G401 (cell line): ENCODE measurements at regions not wholly inside any gene's neighbourhood (a gene's known extent, or its start where the extent isn't known, plus 50 kb on each side); places are given as distances from the start of the nearest gene placed in this dataset.

Experiments
- DNase-seq: peaks from one replicate; pipeline ENCODE4 v3.0.0-alpha.2; 2015; ENCODE audit warnings: low spot score
- in situ Hi-C: cut with HindIII; loops from 2 replicates; pipeline ENCODE4 v1.10.0; 2016; ENCODE audit warnings: low sequenced_read_pairs, mixed read lengths

- in situ Hi-C loops = no loop called here
- DNase-seq = peak; percentile 93
Measured at GRCh38 chr6:110558575-110558974, 82.2 kb upstream of the SLC22A16 start.

GRCh38 chr6:110557199-110557598 lies 80.8 kb upstream of the SLC22A16 start:
- DNase-seq = no peak
- in situ Hi-C loops = no loop called here

- in situ Hi-C loops = no loop called here
- DNase-seq = no peak
Measured at GRCh38 chr6:110556317-110557110, 80.1 kb upstream of the SLC22A16 start.

- no peak for DNase-seq
- in situ Hi-C loops = no loop called here
Measured at GRCh38 chr6:110554966-110555460, 78.6 kb upstream of the SLC22A16 start.

- in situ Hi-C loops = no loop called here
- DNase-seq = no peak
Measured at GRCh38 chr6:110554441-110554840, 78.0 kb upstream of the SLC22A16 start.

- in situ Hi-C loops = no loop called here
- DNase-seq = no peak
Measured at GRCh38 chr6:110552901-110553641, 76.7 kb upstream of the SLC22A16 start.

- DNase-seq = no peak
- in situ Hi-C loops = no loop called here
Measured at GRCh38 chr6:110552076-110552475, 75.7 kb upstream of the SLC22A16 start.

GRCh38 chr6:110551088-110551487 lies 74.7 kb upstream of the SLC22A16 start:
- in situ Hi-C loops = no loop called here
- DNase-seq = no peak

- in situ Hi-C loops = no loop called here
Measured at GRCh38 chr6:110550353-110550752, 73.9 kb upstream of the SLC22A16 start.

GRCh38 chr6:110549277-110549676 lies 72.9 kb upstream of the SLC22A16 start:
- DNase-seq = no peak
- in situ Hi-C loops = no loop called here

More at GRCh38 chr6:110550353-110550752, 73.9 kb upstream of the SLC22A16 start:
- DNase-seq = no peak

GRCh38 chr6:110548110-110548847 lies 71.9 kb upstream of the SLC22A16 start:
- in situ Hi-C loops = no loop called here
- peak; percentile 56 for DNase-seq

GRCh38 chr6:110547266-110547964 lies 71.0 kb upstream of the SLC22A16 start:
- DNase-seq = no peak
- in situ Hi-C loops = no loop called here

GRCh38 chr6:110545081-110545872 lies 68.9 kb upstream of the SLC22A16 start:
- in situ Hi-C loops = no loop called here
- no peak for DNase-seq

- DNase-seq = no peak
- in situ Hi-C loops = no loop called here
Measured at GRCh38 chr6:110544472-110544871, 68.1 kb upstream of the SLC22A16 start.

- DNase-seq = no peak
- in situ Hi-C loops = no loop called here
Measured at GRCh38 chr6:110543106-110543505, 66.7 kb upstream of the SLC22A16 start.

GRCh38 chr6:110542311-110543024 lies 66.1 kb upstream of the SLC22A16 start:
- in situ Hi-C loops = no loop called here
- DNase-seq = no peak

- DNase-seq = no peak
- in situ Hi-C loops = no loop called here
Measured at GRCh38 chr6:110541701-110542309, 65.4 kb upstream of the SLC22A16 start.
